RPMI7951 (cell line): ENCODE measurements at regions not wholly inside any gene's neighbourhood (a gene's known extent, or its start where the extent isn't known, plus 50 kb on each side); places are given as distances from the start of the nearest gene placed in this dataset.
A peak's percentile ranks its signal among the peaks of the same experiment; 100 is the strongest.
"Not testable (repeated sequence)": the region's sequence is repeated elsewhere in the genome, so short reads cannot be mapped to it uniquely, and the experiment has no call there.

ENCODE experiments used
- DNase-seq: peaks from one replicate; pipeline ENCODE4 v3.0.0-alpha.2; 2012; ENCODE audit warnings: low read depth

- DNase-seq, result no peak
These were observed 68.8 kb downstream of the SSX7 start for GRCh38 chrX:52585892-52586291.

- DNase-seq, result no peak
These were observed 60.8 kb upstream of the XAGE1B start for GRCh38 chrX:52577464-52578173.

- DNase-seq, result no peak
These were observed 60.1 kb upstream of the XAGE1B start for GRCh38 chrX:52576946-52577345.

- DNase-seq, result no peak
These were observed 59.6 kb upstream of the XAGE1B start for GRCh38 chrX:52576474-52576873.

GRCh38 chrX:52574416-52575275 is 57.8 kb upstream of the XAGE1B start:
- peak; percentile 59 for DNase-seq

GRCh38 chrX:52568146-52568545 is 51.3 kb upstream of the XAGE1B start:
- not testable (repeated sequence) for DNase-seq
